SH-SY5Y (cell line): ENCODE measurements at regions not wholly inside any gene's neighbourhood (a gene's known extent, or its start where the extent isn't known, plus 50 kb on each side); places are given as distances from the start of the nearest gene placed in this dataset.

Experiments used
- GATA2 ChIP-seq: IDR thresholded peaks from 2 replicates; pipeline ENCODE4 v1.6.1; 2011; ENCODE audit warnings: mild to moderate bottlenecking, low read depth, low read length
- GATA3 ChIP-seq: IDR thresholded peaks from 2 replicates; pipeline ENCODE4 v1.6.1; 2011; ENCODE audit warnings: low read depth, mild to moderate bottlenecking, low read length, moderate library complexity

DNA sequence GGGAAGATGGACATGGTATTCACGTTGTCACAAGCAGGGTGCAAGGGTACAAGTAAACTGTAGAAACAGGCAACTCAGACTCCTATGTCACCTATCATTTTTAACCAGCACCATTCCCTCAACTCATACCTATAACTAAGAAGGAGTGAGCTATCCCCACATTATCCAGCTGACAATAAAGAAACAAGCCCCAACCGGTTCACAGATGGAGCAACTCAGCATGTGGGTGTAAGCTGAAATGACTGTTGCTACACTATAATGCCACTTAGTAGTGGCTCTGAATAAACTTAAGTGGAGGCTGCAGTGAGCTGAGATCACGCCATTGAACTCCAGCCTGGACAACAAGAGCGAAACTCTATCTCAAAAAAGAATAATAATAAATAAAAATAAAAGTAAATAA lies 829.5 kb upstream of the MDGA2 start:
- TF ChIP-seq GATA3 (no peak), GATA2 (no peak)

DNA sequence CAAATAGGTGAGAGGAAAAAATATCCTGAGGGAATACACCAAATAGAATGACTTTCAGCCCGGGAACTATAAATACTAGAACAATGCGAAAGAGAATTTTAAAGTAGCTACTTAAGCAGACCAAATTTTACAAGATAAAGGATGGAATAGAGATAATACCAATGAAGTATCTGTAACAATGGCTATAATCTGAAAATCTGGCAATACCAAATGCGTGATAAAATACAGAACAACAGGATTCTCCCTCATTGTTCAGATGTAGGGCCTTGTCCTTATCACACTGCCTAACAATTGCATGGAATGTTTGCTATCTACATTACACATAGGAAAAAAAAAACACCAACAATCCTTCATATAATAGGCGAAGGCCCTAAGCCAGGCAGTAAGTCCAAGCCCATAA lies 815.4 kb upstream of the MDGA2 start:
- no peak for TF ChIP-seq GATA3
- TF ChIP-seq GATA2 = no peak

DNA sequence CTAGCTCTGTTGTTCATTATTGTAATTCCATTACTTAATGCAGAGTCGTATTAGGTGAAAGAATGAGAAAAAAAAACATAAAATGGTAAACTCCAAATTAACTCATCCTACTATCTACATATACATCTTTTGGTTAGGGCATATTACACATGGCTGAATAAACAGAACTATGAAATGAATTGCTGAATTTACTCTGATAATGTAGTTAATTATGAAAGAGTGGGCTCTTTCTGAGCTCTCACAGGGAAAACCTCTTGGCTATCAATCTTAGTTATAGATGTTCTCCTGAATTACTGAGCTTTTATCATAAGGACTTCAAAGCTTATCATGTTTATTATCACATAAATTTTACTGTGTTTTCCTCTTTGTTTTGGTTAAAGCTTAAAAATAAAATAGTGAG lies 798.5 kb upstream of the MDGA2 start:
- TF ChIP-seq GATA2 (no peak), GATA3 (no peak)

DNA sequence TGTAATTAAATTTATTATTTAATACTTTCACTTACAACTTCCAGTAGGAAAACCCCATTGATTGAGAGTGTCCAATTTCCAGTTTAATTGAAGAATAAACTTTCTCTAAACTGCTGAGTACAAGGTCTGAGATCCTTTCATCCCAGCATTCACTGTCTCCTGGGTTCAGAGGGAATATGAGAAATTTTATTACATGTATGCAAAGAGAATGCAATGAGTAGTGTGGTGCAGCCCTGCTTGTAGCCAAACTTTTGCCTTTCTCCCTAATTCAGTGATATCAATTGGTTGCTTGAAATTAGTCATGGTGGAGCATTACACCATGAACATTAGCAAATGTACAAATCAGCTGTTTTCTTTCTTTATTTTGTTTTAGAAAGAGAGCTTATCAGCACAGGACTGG lies 780.6 kb upstream of the MDGA2 start:
- TF ChIP-seq GATA3 (no peak), GATA2 (no peak)

DNA sequence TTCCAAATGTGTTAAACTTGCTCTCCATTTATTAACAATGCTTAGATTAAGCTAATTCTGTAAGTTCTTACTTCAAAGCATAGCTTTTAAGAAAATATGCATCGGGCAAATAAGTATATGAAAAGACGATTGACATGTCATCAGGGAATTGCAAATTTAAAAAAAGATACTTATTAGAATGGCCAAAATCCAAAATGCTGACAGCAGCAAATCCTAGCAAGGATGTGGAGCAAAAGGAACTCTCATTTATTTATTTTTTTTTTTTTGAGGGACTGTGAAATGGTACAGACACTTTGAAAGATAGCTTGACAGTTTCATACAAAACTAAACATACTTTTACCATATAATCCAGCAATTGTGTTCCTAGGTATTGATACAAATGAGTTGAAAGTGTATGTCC lies 779.5 kb upstream of the MDGA2 start:
- TF ChIP-seq GATA3 (no peak), GATA2 (no peak)

DNA sequence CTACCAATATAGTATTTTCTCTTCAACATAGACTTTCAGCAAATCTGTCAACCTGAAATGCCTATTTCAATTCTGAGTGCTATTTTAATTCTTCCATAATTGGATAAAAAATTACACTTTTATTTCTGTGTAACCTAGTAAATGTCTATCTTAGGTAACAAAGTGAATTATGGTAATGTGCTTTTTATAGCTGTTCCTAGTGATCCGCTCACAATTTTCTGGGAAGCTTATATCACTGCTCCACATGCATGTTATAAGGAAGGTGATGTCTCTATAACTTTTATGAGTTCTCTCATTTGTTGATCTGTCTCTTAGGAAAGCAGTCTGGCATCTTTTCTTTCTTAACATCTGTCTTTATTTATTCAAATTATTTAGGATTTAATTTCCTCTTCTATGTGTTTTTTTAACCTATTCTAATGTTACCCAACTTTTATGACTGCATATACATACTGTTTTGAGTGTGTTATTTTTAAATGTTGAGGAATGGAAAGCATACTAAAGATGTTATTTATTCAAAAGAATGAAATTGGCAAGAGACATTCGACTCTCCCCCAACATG lies 777.1 kb upstream of the MDGA2 start:
- TF ChIP-seq GATA2 (no peak), GATA3 (no peak)

DNA sequence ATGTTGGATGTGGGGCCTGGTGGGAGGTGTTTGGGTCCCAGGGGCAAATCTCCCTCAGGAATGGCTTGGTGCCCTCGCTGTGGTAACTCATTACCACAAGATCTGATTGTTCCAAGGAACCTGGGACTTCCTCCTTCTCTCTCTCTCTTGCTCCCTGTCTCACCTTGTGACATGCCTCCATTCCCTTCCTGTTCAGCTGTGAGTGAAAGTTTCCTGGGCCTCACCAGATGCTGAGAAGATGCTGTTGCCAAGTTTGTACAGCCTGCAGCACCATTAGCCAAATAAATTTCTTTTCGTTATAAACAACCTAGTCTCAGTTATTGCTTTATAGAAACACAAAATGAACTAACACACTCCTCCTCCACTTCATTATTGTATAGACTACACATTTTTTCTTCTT lies 759.8 kb upstream of the MDGA2 start:
- TF ChIP-seq GATA3 = no peak
- TF ChIP-seq GATA2 = no peak

DNA sequence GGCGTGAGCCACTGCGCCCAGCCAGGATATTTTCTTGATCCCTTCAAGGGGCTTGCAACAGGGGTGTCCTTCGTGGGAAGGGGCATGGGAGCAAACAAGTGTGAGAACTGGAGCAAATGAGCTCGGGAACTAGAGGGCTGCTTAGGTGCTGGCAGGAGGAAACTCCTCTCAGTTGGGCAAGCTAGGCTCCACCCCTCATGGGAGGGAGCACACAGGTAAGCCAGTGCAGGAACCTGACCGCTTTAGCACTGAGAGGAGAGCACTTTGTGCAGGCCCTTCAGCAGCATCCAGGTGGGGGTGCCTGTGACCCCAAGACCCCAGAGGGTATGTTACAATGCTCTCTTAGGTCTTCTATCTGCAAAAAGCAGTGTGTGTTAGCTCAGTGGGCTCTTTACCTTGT lies 755.4 kb upstream of the MDGA2 start:
- TF ChIP-seq GATA3 (no peak), GATA2 (no peak)

DNA sequence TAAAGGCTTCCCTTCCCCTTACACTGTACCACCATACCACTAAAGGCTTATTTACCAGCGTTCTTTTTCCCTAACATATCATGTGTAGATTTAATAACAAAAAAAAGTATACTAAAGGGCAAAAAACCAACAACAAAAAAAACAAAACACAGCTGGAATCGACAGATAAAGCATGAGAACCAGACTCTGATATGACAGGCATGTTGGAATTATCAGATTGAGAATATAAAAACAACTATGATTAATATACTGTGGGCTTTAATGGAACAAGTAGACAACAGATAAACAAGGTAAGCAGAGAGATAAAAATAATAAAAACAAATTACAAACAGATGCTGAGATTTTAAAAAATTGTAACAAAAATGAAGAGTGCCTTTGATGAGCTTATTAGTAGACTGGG lies 754.1 kb upstream of the MDGA2 start:
- TF ChIP-seq GATA2 (no peak), GATA3 (peak; percentile 50; the same call in 1 of the 2 replicates)

DNA sequence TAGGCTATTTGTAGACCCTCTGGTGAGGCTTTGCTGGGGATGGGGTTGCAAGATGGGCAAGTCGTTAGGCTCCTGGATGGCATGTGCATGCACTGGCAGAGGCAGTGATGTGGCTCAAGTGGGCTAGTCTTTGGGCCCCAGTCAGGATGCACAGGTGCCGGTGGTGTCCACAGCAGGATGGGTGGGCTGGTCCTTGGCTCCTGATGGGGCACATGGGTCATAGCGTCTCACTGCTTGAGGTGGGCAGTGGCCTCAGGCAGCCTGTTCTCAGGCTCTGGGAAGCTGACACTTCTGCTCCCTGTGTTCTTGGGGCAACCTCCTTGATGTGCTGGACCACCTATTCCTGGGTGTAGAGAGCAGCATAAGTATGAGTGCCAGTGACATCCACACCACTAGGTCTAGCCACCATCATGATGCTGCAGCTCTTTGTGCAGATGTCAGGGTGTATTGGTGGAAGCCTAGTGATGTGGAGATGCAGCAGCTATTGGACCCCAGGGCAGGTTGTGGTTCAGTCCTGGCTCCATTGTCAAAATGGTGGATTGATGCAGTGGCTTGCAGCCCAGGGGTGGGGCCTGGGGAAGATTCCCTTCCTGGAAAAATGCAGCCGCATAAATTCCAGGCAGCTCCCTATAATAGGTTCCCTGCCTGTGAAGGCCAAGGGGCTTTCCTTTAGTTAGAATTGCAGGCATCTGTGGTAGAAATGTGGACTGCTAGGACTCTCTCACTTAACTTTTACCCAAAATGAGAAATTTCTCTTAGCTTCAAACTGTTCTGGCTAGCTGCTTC lies 742.5 kb upstream of the MDGA2 start:
- TF ChIP-seq GATA3 (no peak), GATA2 (no peak)

DNA sequence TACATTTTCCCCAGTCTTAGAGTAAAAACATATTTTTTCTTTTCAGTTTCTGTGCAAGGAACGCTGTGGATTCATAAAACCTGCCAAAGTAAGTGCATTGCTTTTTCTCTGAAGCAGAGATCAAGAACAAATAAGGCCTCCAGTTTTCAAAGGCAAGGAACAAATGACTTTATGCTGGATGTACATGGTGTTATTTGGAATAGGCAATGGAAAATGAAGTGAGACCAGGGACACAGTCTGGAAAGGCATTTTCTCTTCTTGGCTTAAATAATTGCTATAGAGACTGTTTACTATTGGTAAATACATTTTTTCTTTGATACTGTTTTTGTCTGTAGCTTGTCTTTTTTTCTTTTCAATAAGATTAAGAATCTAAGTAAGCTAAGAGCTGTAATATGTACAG lies 725.9 kb upstream of the MDGA2 start:
- TF ChIP-seq GATA3 (no peak), GATA2 (no peak)

DNA sequence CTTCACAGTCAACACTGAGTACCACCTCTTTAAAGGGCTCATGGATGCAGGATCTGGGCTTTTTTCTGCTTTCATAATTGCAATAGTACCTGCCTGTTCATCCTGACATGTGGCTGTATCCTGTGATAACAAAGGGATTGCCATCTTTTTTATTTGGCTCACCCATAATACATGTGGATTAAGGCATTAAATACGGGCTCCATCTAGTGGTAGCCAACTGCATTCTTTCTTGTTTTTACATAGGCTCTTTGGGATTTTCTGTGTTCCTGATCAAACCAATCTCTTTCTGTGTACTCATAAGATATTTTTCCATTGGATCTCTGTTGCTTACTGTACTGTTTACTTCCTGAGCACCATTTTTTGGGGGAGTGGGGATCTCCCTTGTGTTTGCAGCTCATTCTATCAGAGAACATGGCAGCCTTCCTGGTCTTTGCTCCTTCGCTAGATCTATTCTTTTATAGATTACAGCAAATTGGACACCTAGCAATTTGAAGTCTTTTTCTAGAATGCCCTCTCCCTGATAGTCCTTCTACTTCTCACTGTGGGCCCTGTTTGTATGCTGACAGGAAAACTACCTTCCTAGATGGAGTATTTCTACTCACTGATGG lies 723.4 kb upstream of the MDGA2 start:
- no peak for TF ChIP-seq GATA3
- no peak for TF ChIP-seq GATA2

DNA sequence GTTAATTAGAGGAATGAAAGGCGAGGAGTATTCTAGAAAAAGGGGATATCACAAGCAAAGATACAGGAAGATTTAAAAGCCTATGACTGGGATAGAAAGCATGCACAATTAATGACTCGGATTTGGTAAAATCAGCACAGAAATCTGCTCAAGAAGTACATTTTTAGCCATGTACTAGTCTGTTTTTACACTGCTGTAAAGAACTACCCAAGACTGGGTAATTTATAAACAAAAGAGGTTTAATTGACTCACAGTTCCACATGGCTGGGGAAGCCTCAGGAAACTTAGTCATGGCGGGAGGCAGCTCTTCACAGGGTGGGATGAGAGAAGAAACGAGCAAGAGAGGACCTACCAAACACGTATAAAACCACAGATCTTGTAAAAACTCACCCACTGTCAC lies 716.3 kb upstream of the MDGA2 start:
- no peak for TF ChIP-seq GATA3
- TF ChIP-seq GATA2 = no peak

DNA sequence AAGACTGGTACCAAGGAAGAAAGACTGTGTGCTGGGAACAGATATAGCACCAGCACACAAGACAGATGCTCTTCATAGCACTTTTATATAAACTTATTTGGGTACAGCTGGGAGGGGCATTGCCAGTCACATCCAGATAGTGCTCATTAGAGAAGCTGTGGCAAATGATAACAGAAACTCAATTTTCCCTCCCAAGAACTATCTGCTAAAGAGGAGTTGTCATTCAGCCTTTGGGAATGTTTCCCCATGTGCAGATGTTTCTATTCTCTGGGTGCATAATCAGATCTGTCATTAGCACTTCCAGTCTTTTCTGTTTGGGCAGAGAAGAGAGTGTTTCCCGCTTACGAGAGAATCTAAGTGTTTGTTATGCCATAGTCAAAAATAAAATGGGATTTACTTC lies 714.9 kb upstream of the MDGA2 start:
- no peak for TF ChIP-seq GATA2
- no peak for TF ChIP-seq GATA3

DNA sequence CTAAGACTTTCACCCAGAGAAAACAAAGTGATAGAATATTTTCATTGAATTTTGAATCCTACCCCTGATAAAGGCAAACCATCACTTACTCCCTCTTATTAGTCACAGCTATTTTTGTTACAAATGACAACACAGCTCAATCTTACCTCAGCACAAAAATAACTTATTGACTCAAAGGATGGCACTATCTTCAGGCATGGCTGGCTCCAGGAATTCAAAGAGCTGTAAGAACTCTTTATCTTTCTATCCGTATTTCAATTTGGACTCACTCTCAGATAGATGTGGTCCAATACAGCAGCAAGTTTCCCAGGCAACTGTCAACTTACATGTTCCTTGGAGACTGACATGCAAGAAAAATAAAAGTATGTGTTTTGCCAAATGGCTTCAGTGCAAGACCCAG lies 709.4 kb upstream of the MDGA2 start:
- no peak for TF ChIP-seq GATA2
- no peak for TF ChIP-seq GATA3

DNA sequence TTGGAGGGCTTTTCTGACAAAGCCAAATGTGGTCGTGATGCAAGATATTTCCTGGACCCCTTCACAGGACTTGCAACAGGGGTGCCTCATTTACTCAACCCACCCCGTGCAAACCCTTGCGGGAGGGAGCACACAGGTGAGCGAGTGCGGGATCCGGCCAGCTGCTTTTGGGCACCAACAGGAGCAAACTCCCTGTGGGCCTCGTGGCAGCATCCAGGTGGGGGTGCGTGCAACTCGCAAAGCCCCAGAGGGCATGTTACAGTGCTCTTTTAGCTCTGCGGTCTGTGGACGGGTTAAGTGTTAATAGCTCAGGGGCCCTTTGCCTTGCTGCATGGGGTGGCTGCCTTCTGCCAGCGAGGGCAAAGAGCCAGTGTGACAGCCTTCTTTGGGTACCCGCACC lies 707.6 kb upstream of the MDGA2 start:
- no peak for TF ChIP-seq GATA2
- TF ChIP-seq GATA3 = no peak
